SK-N-SH (cell line): ENCODE measurements at regions not wholly inside any gene's neighbourhood (a gene's known extent, or its start where the extent isn't known, plus 50 kb on each side); places are given as distances from the start of the nearest gene placed in this dataset.

Source experiments
- CTCF ChIA-PET: fragments of 300-600, 350-600 bp; formaldehyde crosslinking; extraction: SDS; loops from one replicate; lab custom pipeline; 2021; lab: Yijun Ruan, JAX
- POLR2A ChIA-PET: fragments of 350-600 bp; sonication (Branson Sonifier 250); formaldehyde crosslinking; extraction: SDS; loops from one replicate; lab custom pipeline; 2020; ENCODE audit warnings: antibody characterized with exemption, inconsistent platforms; lab: Yijun Ruan, JAX
- DNase-seq: peaks from one replicate; pipeline ENCODE4 v3.0.0; 2012
- H2AFZ ChIP-seq: fragments of 200-600 bp; sonication (generic); 2 replicates; pipeline ENCODE4 v1.8.1; 2016; ENCODE audit warnings: antibody characterized with exemption, mild to moderate bottlenecking, low read depth
- H3F3A ChIP-seq: fragments of 200-600 bp; sonication (generic); replicated peaks from 2 replicates; pipeline ENCODE3; 2016; ENCODE audit warnings: antibody characterized with exemption, mild to moderate bottlenecking; ENCODE audit not compliant: insufficient read depth
- H3K27ac ChIP-seq, 2 experiments: fragments of 200-500 bp in 1 of 2; fragments of 200-600 bp in 1 of 2; sonication (Bioruptor generic) in 1 of 2; sonication (generic), shearing (Covaris generic) in 1 of 2; 2 replicates each; pipeline versions ENCODE4 v1.5.1 to v1.6.1; 2014 to 2016; ENCODE audit warnings: low read depth in 2 of 2, inconsistent platforms in 1 of 2, low read length in 1 of 2, mild to moderate bottlenecking in 1 of 2, mixed read lengths in 1 of 2
- H3K27me3 ChIP-seq: fragments of 200-600 bp; sonication (generic), shearing (Covaris generic); 2 replicates; pipeline ENCODE4 v1.6.1; 2016; ENCODE audit warnings: mixed run types; ENCODE audit not compliant: insufficient read depth
- H3K36me3 ChIP-seq, 2 experiments: fragments of 200-500 bp in 1 of 2; fragments of 200-600 bp in 1 of 2; sonication (Bioruptor generic) in 1 of 2; sonication (generic) in 1 of 2; replicated peaks in 1 of 2; 2 replicates each; pipeline versions ENCODE3 to v1.5.1; 2014 to 2016; ENCODE audit warnings: low read length in 1 of 2, mild to moderate bottlenecking in 1 of 2; ENCODE audit not compliant: insufficient read depth in 2 of 2, control insufficient read depth in 1 of 2
- H3K4me1 ChIP-seq, 2 experiments: fragments of 200-500 bp in 1 of 2; fragments of 200-600 bp in 1 of 2; sonication (Bioruptor generic) in 1 of 2; sonication (generic), shearing (Covaris generic) in 1 of 2; 2 replicates each; pipeline versions ENCODE4 v1.5.1 to v1.6.1; 2014 to 2016; ENCODE audit warnings: low read depth in 1 of 2, low read length in 1 of 2, mixed run types in 1 of 2; ENCODE audit not compliant: insufficient read depth in 2 of 2, control insufficient read depth in 1 of 2
- H3K4me2 ChIP-seq: fragments of 200-600 bp; sonication (generic), shearing (Covaris generic); 2 replicates; pipeline ENCODE4 v1.6.1; 2017; ENCODE audit warnings: mixed run types
- H3K4me3 ChIP-seq, 2 experiments: fragments of 200-500 bp in 1 of 2; fragments of 200-600 bp in 1 of 2; sonication (Bioruptor generic) in 1 of 2; sonication (generic), shearing (Covaris generic) in 1 of 2; 2 replicates each; pipeline versions ENCODE4 v1.5.1 to v1.8.1; 2014 to 2016; ENCODE audit warnings: low read depth in 2 of 2, inconsistent platforms in 1 of 2, low read length in 1 of 2, mild to moderate bottlenecking in 1 of 2, mixed read lengths in 1 of 2, moderate library complexity in 1 of 2
- H3K79me2 ChIP-seq: fragments of 200-600 bp; sonication (generic); 2 replicates; pipeline ENCODE4 v1.8.1; 2017; ENCODE audit warnings: mild to moderate bottlenecking; ENCODE audit not compliant: insufficient read depth
- H3K9ac ChIP-seq: fragments of 200-600 bp; sonication (generic); 2 replicates; pipeline ENCODE4 v1.6.1; 2017; ENCODE audit warnings: mixed run types
- H3K9me2 ChIP-seq: fragments of 200-600 bp; sonication (generic); 2 replicates; pipeline ENCODE4 v1.6.1; 2017; ENCODE audit warnings: mixed run types
- H3K9me3 ChIP-seq: fragments of 200-600 bp; sonication (generic); 2 replicates; pipeline ENCODE4 v1.6.1; 2017; ENCODE audit warnings: mixed run types, mild to moderate bottlenecking, moderate library complexity
- H4K20me1 ChIP-seq: fragments of 200-600 bp; sonication (generic); 2 replicates; pipeline ENCODE4 v1.6.1; 2017; ENCODE audit warnings: mild to moderate bottlenecking, mixed run types; ENCODE audit not compliant: insufficient read depth
- CHD2 ChIP-seq: fragments of 150-350 bp; IDR thresholded peaks from 2 replicates; pipeline ENCODE4 v1.6.1; 2018; ENCODE audit warnings: low read length; ENCODE audit not compliant: partially characterized antibody
- FOSL2 ChIP-seq: IDR thresholded peaks from 2 replicates; pipeline ENCODE4 v1.4.0; 2012; ENCODE audit warnings: low read depth, mild to moderate bottlenecking, moderate library complexity, borderline replicate concordance
- FOXM1 ChIP-seq: IDR thresholded peaks from 2 replicates; pipeline ENCODE4 v1.4.0; 2012; ENCODE audit warnings: low read depth, mild to moderate bottlenecking
- JUND ChIP-seq: IDR thresholded peaks from 2 replicates; pipeline ENCODE4 v1.4.0; 2012
- MAX ChIP-seq: IDR thresholded peaks from 2 replicates; pipeline ENCODE4 v1.4.0; 2012; ENCODE audit warnings: low read depth
- NRF1 ChIP-seq: IDR thresholded peaks from 2 replicates; pipeline ENCODE4 v1.6.1; 2012; ENCODE audit warnings: low read depth, mild to moderate bottlenecking, low read length
- PBX3 ChIP-seq: IDR thresholded peaks from 2 replicates; pipeline ENCODE4; 2012
- RAD21 ChIP-seq: IDR thresholded peaks from 2 replicates; pipeline ENCODE4 v1.6.1; 2012; ENCODE audit warnings: mild to moderate bottlenecking, low read length
- RFX5 ChIP-seq: IDR thresholded peaks from 2 replicates; pipeline ENCODE4 v1.6.1; 2012; ENCODE audit warnings: mild to moderate bottlenecking, improper control_type of control experiment, low read length
- RXRA ChIP-seq: IDR thresholded peaks from 2 replicates; pipeline ENCODE4 v1.4.0; 2012; ENCODE audit warnings: low read depth, mild to moderate bottlenecking, borderline replicate concordance
- SIN3A ChIP-seq: IDR thresholded peaks from 2 replicates; pipeline ENCODE4 v1.6.1; 2012; ENCODE audit warnings: low read depth, mild to moderate bottlenecking, low read length, moderate library complexity, borderline replicate concordance
- TAF1 ChIP-seq: IDR thresholded peaks from 2 replicates; pipeline ENCODE4 v1.6.1; 2012; ENCODE audit warnings: low read depth, mild to moderate bottlenecking, low read length, moderate library complexity, borderline replicate concordance
- TEAD4 ChIP-seq: IDR thresholded peaks from 2 replicates; pipeline ENCODE4 v1.4.0; 2012; ENCODE audit warnings: mild to moderate bottlenecking, borderline replicate concordance; ENCODE audit not compliant: insufficient read depth
- USF2 ChIP-seq: fragments of 150-350 bp; IDR thresholded peaks from 2 replicates; pipeline ENCODE4 v1.6.1; 2017; ENCODE audit warnings: antibody characterized with exemption, low read length, low read depth, borderline replicate concordance
- ZBTB33 ChIP-seq: IDR thresholded peaks from 2 replicates; pipeline ENCODE4 v1.4.0; 2012; ENCODE audit warnings: low read depth, borderline replicate concordance
- WGBS: methylation state at CpG from one replicate; pipeline ENCODE4 v1.1.6; 2017; ENCODE audit warnings: low lambda C conversion rate; 5-methylcytosine and 5-hydroxymethylcytosine counted together
- TF ChIP-seq, protein P1 (sequence below): fragments of 150-350 bp; IDR thresholded peaks from 2 replicates; pipeline ENCODE4 v1.6.1; 2016; ENCODE audit warnings: mild to moderate bottlenecking, low read depth, low read length

DNA sequence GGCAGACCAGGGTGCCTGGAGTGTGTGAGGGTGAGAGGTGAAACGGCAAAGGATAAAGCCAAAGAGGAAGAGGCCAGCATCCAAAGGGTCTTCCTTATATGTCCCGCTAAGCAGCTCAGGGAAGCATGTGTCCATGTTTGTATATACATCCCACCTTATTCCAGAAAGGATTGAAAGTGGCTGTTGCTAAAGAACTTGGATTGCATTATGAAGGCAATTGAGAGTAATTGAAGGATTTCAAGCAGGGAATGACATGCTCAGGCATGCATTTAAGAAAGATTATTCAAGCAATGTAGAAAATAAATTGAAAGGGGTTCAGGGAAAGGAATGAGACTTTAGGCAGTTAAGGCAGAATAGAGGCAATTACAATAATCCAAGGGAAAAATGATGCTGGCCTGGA lies 237.6 kb upstream of the SOX9 start:
- no peaks in the 10 kb centered on the region for H3K36me3 ChIP-seq
- no peak for TF ChIP-seq NRF1
- TF ChIP-seq RXRA, result no peak
- TF ChIP-seq TAF1, result no peak
- no peak overlapping the region for H3K27ac ChIP-seq
- H4K20me1 ChIP-seq, result no peaks in the 10 kb centered on the region
- H3K9ac ChIP-seq, result no peak overlapping the region
- no peak overlapping the region for H3K4me2 ChIP-seq
- 74% methylated on average over 2 of the region's 2 CpGs for WGBS
- H3K9me2 ChIP-seq, result no peaks in the 10 kb centered on the region
- ChIA-PET POLR2A (no interaction called here), CTCF (interaction anchor here (1.2 kb wide), 1 partner anchor 674 kb away, joined by 3 read pairs; no protein-coding TSS in a partner anchor)
- no peaks in the 10 kb centered on the region for H3K9me3 ChIP-seq
- H3F3A ChIP-seq, result no peaks in the 10 kb centered on the region
- DNase-seq, result no peak
- H3K4me3 ChIP-seq, result no peak overlapping the region
- H2AFZ ChIP-seq, result no peak overlapping the region
- H3K79me2 ChIP-seq, result no peaks in the 10 kb centered on the region
- no peaks in the 10 kb centered on the region for H3K27me3 ChIP-seq
- H3K4me1 ChIP-seq, result no peaks in the 10 kb centered on the region

GRCh38 chr17:71883845-71884244 lies 237.0 kb upstream of the SOX9 start:
- H3K9ac ChIP-seq, result no peak overlapping the region
- WGBS, result 40% methylated on average over 3 of the region's 3 CpGs
- no peak overlapping the region for H3K4me3 ChIP-seq
- H3K27me3 ChIP-seq, result no peaks in the 10 kb centered on the region
- no peak overlapping the region for H3K27ac ChIP-seq
- no peaks in the 10 kb centered on the region for H3K9me2 ChIP-seq
- ChIA-PET CTCF (interaction anchor here (1.2 kb wide), 1 partner anchor 673 kb away, joined by 3 read pairs; no protein-coding TSS in a partner anchor), POLR2A (no interaction called here)
- no peak for DNase-seq
- TF ChIP-seq MAX (no peak), JUND (no peak), FOXM1 (no peak)
- H3K4me1 ChIP-seq, result no peaks in the 10 kb centered on the region
- H3K4me2 ChIP-seq, result no peak overlapping the region
- H3F3A ChIP-seq, result no peaks in the 10 kb centered on the region
- no peak overlapping the region for H2AFZ ChIP-seq
- H3K9me3 ChIP-seq, result no peaks in the 10 kb centered on the region
- no peaks in the 10 kb centered on the region for H3K36me3 ChIP-seq
- no peaks in the 10 kb centered on the region for H3K79me2 ChIP-seq
- no peaks in the 10 kb centered on the region for H4K20me1 ChIP-seq

DNA sequence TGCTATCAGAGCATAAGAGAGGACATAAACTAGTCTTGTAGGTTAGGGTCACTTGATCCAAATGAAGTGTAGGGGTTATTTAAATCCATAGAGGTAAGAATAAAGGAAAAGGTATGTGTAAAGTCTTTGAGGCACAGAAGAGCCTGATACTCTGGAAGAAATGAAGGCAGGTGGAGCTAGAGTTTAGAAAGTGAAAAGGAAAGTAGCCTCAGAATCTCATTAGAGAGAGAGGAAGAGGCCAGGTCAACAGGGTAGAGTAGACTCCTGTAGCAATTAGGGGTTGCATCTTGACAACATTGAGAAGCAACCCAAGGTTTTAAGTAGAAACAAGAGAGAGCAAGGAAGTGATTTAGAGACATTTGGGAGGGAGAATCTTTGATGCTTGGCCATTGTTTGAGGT lies 235.2 kb upstream of the SOX9 start:
- H3K36me3 ChIP-seq, result no peaks in the 10 kb centered on the region
- H3K4me3 ChIP-seq, result no peak overlapping the region
- H3K27me3 ChIP-seq, result no peaks in the 10 kb centered on the region
- H3K27ac ChIP-seq, result no peak overlapping the region
- H3F3A ChIP-seq, result no peaks in the 10 kb centered on the region
- DNase-seq, result no peak
- ChIA-PET POLR2A (no interaction called here), CTCF (interaction anchor here (0.6 to 1.0 kb wide), 2 partner anchors 13 to 767 kb away, joined by 3 read pairs; no protein-coding TSS in a partner anchor)
- H4K20me1 ChIP-seq, result no peaks in the 10 kb centered on the region
- H2AFZ ChIP-seq, result no peak overlapping the region
- H3K9ac ChIP-seq, result no peak overlapping the region
- no peak overlapping the region for H3K4me2 ChIP-seq
- H3K79me2 ChIP-seq, result no peaks in the 10 kb centered on the region
- TF ChIP-seq TAF1 (no peak), PBX3 (no peak), USF2 (no peak), TEAD4 (no peak), CHD2 (no peak), FOSL2 (no peak), FOXM1 (no peak), ZBTB33 (no peak), RXRA (no peak), RFX5 (no peak), SIN3A (no peak), RAD21 (no peak)
- TF ChIP-seq, protein P1, sequence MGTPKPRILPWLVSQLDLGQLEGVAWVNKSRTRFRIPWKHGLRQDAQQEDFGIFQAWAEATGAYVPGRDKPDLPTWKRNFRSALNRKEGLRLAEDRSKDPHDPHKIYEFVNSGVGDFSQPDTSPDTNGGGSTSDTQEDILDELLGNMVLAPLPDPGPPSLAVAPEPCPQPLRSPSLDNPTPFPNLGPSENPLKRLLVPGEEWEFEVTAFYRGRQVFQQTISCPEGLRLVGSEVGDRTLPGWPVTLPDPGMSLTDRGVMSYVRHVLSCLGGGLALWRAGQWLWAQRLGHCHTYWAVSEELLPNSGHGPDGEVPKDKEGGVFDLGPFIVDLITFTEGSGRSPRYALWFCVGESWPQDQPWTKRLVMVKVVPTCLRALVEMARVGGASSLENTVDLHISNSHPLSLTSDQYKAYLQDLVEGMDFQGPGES, result no peak
- H3K4me1 ChIP-seq, result no peaks in the 10 kb centered on the region
- H3K9me2 ChIP-seq, result no peaks in the 10 kb centered on the region
- H3K9me3 ChIP-seq, result no peaks in the 10 kb centered on the region
